Fibroblast of the aortic adventitia (primary cell): ENCODE measurements at regions not wholly inside any gene's neighbourhood (a gene's known extent, or its start where the extent isn't known, plus 50 kb on each side); places are given as distances from the start of the nearest gene placed in this dataset.

Experiments used
- DNase-seq: peaks from one replicate; pipeline ENCODE4 v3.0.0-alpha.2; 2010; ENCODE audit warnings: low read depth
- H3K4me3 ChIP-seq: 2 replicates; pipeline ENCODE4 v1.5.1; 2011; ENCODE audit warnings: low read depth, mild to moderate bottlenecking, control low read depth, low read length, moderate library complexity
- CTCF ChIP-seq: IDR thresholded peaks from 2 replicates; pipeline ENCODE4 v1.5.1; 2011; ENCODE audit warnings: mild to moderate bottlenecking, low read length, control low read depth, inconsistent platforms; ENCODE audit not compliant: insufficient read depth

GRCh38 chr2:51329512-51329911 is 297.6 kb upstream of the NRXN1 start:
- no peak for DNase-seq
- no peak for TF ChIP-seq CTCF
- no peak overlapping the region for H3K4me3 ChIP-seq

- TF ChIP-seq CTCF: no peak
- H3K4me3 ChIP-seq: no peak overlapping the region
- DNase-seq: no peak
Measured at GRCh38 chr2:51324051-51324450, 292.1 kb upstream of the NRXN1 start.

- no peak for DNase-seq
- no peak for TF ChIP-seq CTCF
Measured at GRCh38 chr2:51322613-51323012, 290.7 kb upstream of the NRXN1 start.

GRCh38 chr2:51304311-51304710 is 272.4 kb upstream of the NRXN1 start:
- no peak for DNase-seq
- no peak for TF ChIP-seq CTCF
- no peak overlapping the region for H3K4me3 ChIP-seq

More at GRCh38 chr2:51322613-51323012, 290.7 kb upstream of the NRXN1 start:
- H3K4me3 ChIP-seq: no peak overlapping the region

- no peak for DNase-seq
- TF ChIP-seq CTCF: no peak
- no peak overlapping the region for H3K4me3 ChIP-seq
Measured at GRCh38 chr2:51301381-51301780, 269.4 kb upstream of the NRXN1 start.

GRCh38 chr2:51299370-51299769 is 267.4 kb upstream of the NRXN1 start:
- TF ChIP-seq CTCF: no peak
- no peak overlapping the region for H3K4me3 ChIP-seq
- no peak for DNase-seq

GRCh38 chr2:51297488-51297887 is 265.6 kb upstream of the NRXN1 start:
- no peak for DNase-seq
- H3K4me3 ChIP-seq: no peak overlapping the region
- no peak for TF ChIP-seq CTCF
